GM12873 (cell line): ENCODE measurements at regions not wholly inside any gene's neighbourhood (a gene's known extent, or its start where the extent isn't known, plus 50 kb on each side); places are given as distances from the start of the nearest gene placed in this dataset.

Source experiments
- CTCF ChIP-seq: IDR thresholded peaks from 2 replicates; pipeline ENCODE4 v1.5.1; 2012; ENCODE audit warnings: low read depth, mild to moderate bottlenecking, moderate library complexity, low read length, control low read depth; ENCODE audit not compliant: insufficient read depth; ENCODE audit errors: missing control alignments

- no peak for TF ChIP-seq CTCF
These were observed 704.2 kb downstream of the EDEM1 start for GRCh38 chr3:5891711-5892110.

DNA sequence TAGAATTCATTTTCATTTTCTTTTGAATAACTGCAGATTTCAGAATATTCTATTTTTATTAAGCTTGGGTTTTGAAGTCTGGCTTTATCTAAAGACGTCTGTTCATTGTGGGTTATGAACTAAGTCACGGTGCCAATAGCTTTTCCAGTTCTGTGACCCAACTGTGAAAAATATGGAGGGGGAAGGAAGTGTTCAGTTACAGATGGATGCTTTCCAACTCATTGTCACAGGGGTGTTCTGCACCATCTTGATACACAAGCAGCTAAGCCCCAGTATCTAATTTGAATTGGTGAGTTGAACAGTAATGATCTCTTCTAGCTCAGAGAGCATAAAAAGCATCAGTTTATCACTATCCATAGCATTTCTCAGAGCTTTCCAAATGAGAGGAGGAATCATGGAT lies 710.6 kb downstream of the EDEM1 start:
- TF ChIP-seq CTCF: no peak

DNA sequence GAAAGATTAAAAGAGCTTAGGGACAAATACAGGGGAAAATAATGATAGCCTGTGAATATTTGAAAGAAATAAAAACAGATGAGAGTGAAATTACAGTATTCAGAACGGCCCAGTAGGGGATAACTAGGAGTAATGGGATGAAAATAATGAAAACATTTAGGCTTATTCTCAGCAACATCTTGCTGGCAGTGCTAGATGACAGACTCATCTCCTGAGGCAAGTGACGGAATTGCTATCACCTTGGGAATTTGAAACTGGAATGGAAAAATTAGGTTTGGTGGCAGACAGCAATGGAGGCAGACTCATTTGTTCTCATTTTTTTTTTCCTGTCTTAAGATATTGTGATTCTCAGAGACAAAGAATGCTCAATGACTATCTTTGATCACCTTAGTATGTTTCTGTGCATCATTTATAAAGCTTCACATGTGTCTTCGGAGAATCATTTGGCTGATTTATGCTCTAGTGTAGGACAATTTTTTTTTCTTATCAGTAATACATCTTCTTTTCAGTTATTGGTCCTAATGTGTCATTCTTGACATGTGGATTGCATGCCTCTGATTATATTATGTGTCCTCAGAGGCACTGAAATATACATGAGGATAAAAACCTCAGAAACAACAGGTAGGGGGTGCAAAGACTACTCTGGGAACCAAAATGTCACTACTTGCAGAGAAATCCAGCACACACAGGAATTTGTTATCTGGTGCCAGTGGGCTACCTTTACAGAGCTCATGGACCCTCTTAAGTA lies 711.7 kb downstream of the EDEM1 start:
- no peak for TF ChIP-seq CTCF

- TF ChIP-seq CTCF: no peak
These were observed 730.4 kb downstream of the EDEM1 start for GRCh38 chr3:5917932-5918331.

- TF ChIP-seq CTCF: no peak
These were observed 731.1 kb downstream of the EDEM1 start for GRCh38 chr3:5918626-5919025.

DNA sequence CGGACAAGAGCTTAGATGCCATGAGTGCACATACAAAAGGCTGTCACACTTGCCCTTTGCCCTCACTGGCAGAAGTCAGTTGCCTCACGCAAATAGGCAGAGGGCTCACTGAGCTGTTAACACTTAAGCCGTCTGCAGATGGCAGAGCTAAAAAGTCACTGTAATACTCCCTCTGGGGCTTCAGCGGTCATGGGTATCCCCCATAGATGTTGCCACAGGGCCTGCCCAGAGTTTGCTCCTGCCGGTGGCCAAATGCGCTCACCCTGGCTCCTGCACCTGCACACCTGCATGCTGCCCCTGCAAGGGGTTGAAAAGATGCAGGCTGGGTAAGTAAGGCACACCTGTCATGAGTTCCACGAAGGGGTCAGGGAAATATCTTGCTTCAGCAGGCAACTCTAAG lies 741.5 kb downstream of the EDEM1 start:
- TF ChIP-seq CTCF: no peak

DNA sequence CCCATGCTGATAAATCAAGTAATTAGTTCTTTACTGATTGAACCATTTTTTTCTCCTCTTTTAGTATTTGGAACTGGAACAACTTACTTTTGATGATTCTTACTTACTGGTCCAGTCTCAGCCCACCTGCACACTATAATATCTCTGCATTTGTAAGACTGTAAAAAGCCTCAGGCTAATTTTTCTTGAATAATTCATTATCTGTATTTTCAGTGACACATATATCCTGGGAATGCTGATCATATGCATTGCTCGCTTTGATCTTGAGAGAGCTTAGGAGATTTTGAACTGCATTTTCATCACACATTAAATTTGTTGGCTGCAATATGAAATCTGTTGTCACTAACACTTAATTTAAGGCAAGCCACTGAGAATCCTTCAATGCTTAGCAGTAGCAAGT lies 760.6 kb downstream of the EDEM1 start:
- TF ChIP-seq CTCF: no peak
